ENCODE measurements at regions not wholly inside any gene's neighbourhood (a gene's known extent, or its start where the extent isn't known, plus 50 kb on each side); places are given as distances from the start of the nearest gene placed in this dataset.

DNA sequence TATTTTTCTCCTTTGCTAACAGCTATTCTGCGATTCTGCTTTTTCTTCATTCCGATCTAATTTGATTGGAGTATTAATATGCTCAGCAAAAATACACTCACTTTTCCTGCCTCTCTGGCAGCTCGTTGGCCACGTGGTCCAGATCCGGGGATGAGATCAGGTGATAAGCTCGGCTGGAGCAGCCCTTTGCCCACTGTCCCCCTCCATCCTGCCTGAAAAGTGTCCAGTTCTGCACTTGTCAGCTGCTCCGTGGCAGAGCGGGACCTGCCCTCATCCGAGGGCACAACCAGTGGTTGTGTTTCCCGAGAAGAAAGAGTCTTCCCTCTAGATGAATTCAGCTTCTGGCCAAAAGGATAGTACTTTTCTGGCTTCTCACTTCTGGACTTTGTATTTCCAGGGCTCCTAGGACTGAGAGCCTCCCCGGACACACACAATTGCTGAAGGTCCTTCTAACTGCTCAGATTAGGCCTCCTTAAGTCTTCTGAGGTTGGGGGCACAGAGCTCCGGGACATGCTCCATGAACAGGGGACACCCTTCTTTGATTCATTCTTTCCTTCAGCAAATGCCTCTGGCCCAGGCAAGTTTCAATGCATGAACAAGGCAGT is 103.9 kb upstream of the ALDH1A3 start:
- Histone ChIP-seq H3K27ac (ENCODE audit: low read depth in 1 of 2, low read length in 2 of 2) (no peak overlapping the region), H3K27me3 (ENCODE audit: control insufficient read depth in 4 of 4, insufficient read depth in 4 of 4, low read length in 3 of 4) (peaks cover 0 to 3% (median 0%) of the 10 kb centered on the region in 4 donors), H3K4me1 (ENCODE audit: control insufficient read depth in 4 of 4, insufficient read depth in 4 of 4, low read length in 3 of 4) (no peaks in the 10 kb centered on the region), H3K4me3 (ENCODE audit: low read depth in 1 of 3, low read length in 3 of 3) (no peak overlapping the region), H3K9me3 (ENCODE audit: control insufficient read depth in 4 of 4, low read length in 3 of 4) (no peaks in the 10 kb centered on the region), H3K9ac (ENCODE audit: low read depth in 1 of 2, low read length in 2 of 2) (no peak overlapping the region), H3K36me3 (ENCODE audit: control insufficient read depth in 4 of 4, insufficient read depth in 3 of 4, low read depth in 1 of 4, low read length in 3 of 4) (no peaks in the 10 kb centered on the region)
- TF ChIP-seq JUND (IDR thresholded peaks at IDR 0.05): no peak
- TF ChIP-seq, protein P1, sequence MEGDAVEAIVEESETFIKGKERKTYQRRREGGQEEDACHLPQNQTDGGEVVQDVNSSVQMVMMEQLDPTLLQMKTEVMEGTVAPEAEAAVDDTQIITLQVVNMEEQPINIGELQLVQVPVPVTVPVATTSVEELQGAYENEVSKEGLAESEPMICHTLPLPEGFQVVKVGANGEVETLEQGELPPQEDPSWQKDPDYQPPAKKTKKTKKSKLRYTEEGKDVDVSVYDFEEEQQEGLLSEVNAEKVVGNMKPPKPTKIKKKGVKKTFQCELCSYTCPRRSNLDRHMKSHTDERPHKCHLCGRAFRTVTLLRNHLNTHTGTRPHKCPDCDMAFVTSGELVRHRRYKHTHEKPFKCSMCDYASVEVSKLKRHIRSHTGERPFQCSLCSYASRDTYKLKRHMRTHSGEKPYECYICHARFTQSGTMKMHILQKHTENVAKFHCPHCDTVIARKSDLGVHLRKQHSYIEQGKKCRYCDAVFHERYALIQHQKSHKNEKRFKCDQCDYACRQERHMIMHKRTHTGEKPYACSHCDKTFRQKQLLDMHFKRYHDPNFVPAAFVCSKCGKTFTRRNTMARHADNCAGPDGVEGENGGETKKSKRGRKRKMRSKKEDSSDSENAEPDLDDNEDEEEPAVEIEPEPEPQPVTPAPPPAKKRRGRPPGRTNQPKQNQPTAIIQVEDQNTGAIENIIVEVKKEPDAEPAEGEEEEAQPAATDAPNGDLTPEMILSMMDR (IDR thresholded peaks at IDR 0.05; ENCODE audit: low read depth, low read length, missing input control): no peak
- no peak for TF ChIP-seq RAD21 (IDR thresholded peaks at IDR 0.05)
- no peak for TF ChIP-seq EGR1 (IDR thresholded peaks at IDR 0.05; ENCODE audit: low read depth in 2 of 2)
- DNase-seq (ENCODE audit: low spot score): no peak
- WGBS: 86% methylated on average over 12 of the region's 12 CpGs

DNA sequence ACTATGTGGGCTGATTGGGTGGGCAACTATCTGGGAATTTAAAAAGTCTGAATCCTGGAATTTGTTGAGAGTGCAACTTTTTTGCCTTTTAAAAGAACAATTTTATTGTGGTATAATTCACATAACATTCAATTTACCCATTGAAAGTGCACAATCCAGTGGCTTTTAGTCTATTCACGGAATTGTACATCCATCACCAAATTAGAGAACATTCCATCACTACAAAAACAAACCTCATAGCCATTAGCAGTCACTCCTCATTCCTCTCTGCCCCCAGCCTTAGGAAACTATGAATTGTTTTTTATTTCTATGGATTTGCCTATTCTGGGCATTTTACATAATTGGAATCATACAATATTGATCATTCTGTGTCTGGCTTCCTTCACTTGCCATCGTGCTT is 101.8 kb upstream of the ALDH1A3 start:
- no peak for DNase-seq (ENCODE audit: low spot score)
- TF ChIP-seq, protein P2, sequence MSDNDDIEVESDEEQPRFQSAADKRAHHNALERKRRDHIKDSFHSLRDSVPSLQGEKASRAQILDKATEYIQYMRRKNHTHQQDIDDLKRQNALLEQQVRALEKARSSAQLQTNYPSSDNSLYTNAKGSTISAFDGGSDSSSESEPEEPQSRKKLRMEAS (IDR thresholded peaks at IDR 0.05): no peak
- TF ChIP-seq HNF4A (conservative IDR thresholded peaks at IDR 0.05) (no peak), JUND (IDR thresholded peaks at IDR 0.05) (no peak), TAF1 (conservative IDR thresholded peaks at IDR 0.05) (no peak), YY1 (IDR thresholded peaks at IDR 0.05) (no peak), HNF4G (IDR thresholded peaks at IDR 0.05) (no peak), NR2F2 (IDR thresholded peaks at IDR 0.05) (no peak)
- TF ChIP-seq, protein P3, sequence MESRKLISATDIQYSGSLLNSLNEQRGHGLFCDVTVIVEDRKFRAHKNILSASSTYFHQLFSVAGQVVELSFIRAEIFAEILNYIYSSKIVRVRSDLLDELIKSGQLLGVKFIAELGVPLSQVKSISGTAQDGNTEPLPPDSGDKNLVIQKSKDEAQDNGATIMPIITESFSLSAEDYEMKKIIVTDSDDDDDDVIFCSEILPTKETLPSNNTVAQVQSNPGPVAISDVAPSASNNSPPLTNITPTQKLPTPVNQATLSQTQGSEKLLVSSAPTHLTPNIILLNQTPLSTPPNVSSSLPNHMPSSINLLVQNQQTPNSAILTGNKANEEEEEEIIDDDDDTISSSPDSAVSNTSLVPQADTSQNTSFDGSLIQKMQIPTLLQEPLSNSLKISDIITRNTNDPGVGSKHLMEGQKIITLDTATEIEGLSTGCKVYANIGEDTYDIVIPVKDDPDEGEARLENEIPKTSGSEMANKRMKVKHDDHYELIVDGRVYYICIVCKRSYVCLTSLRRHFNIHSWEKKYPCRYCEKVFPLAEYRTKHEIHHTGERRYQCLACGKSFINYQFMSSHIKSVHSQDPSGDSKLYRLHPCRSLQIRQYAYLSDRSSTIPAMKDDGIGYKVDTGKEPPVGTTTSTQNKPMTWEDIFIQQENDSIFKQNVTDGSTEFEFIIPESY (IDR thresholded peaks at IDR 0.05): no peak
- TF ChIP-seq, protein P4, sequence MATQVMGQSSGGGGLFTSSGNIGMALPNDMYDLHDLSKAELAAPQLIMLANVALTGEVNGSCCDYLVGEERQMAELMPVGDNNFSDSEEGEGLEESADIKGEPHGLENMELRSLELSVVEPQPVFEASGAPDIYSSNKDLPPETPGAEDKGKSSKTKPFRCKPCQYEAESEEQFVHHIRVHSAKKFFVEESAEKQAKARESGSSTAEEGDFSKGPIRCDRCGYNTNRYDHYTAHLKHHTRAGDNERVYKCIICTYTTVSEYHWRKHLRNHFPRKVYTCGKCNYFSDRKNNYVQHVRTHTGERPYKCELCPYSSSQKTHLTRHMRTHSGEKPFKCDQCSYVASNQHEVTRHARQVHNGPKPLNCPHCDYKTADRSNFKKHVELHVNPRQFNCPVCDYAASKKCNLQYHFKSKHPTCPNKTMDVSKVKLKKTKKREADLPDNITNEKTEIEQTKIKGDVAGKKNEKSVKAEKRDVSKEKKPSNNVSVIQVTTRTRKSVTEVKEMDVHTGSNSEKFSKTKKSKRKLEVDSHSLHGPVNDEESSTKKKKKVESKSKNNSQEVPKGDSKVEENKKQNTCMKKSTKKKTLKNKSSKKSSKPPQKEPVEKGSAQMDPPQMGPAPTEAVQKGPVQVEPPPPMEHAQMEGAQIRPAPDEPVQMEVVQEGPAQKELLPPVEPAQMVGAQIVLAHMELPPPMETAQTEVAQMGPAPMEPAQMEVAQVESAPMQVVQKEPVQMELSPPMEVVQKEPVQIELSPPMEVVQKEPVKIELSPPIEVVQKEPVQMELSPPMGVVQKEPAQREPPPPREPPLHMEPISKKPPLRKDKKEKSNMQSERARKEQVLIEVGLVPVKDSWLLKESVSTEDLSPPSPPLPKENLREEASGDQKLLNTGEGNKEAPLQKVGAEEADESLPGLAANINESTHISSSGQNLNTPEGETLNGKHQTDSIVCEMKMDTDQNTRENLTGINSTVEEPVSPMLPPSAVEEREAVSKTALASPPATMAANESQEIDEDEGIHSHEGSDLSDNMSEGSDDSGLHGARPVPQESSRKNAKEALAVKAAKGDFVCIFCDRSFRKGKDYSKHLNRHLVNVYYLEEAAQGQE (IDR thresholded peaks at IDR 0.05): no peak
- TF ChIP-seq, protein P1 (IDR thresholded peaks at IDR 0.05; ENCODE audit: low read depth, low read length, missing input control): no peak
- TF ChIP-seq, protein P5, sequence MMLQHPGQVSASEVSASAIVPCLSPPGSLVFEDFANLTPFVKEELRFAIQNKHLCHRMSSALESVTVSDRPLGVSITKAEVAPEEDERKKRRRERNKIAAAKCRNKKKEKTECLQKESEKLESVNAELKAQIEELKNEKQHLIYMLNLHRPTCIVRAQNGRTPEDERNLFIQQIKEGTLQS (IDR thresholded peaks at IDR 0.05): no peak
- no peaks in the 10 kb centered on the region for H3K4me1 ChIP-seq (ENCODE audit: control insufficient read depth in 4 of 4, insufficient read depth in 4 of 4, low read length in 3 of 4)

More for the DNA sequence above, 101.8 kb upstream of the ALDH1A3 start:
- WGBS: 80% methylated on average over 2 of the region's 2 CpGs
- Histone ChIP-seq H3K9ac (ENCODE audit: low read depth in 1 of 2, low read length in 2 of 2) (no peak overlapping the region), H3K36me3 (ENCODE audit: control insufficient read depth in 4 of 4, insufficient read depth in 3 of 4, low read depth in 1 of 4, low read length in 3 of 4) (no peaks in the 10 kb centered on the region), H3K4me3 (ENCODE audit: low read depth in 1 of 3, low read length in 3 of 3) (no peak overlapping the region), H3K9me3 (ENCODE audit: control insufficient read depth in 4 of 4, low read length in 3 of 4) (no peaks in the 10 kb centered on the region), H3K27me3 (ENCODE audit: control insufficient read depth in 4 of 4, insufficient read depth in 4 of 4, low read length in 3 of 4) (peaks cover 0 to 7% (median 0%) of the 10 kb centered on the region in 4 donors), H3K27ac (ENCODE audit: low read depth in 1 of 2, low read length in 2 of 2) (no peak overlapping the region)

Data from liver (tissue), 8 donors.